IMR-90 (cell line): ENCODE measurements at regions not wholly inside any gene's neighbourhood (a gene's known extent, or its start where the extent isn't known, plus 50 kb on each side); places are given as distances from the start of the nearest gene placed in this dataset.

Experiments used
- ATAC-seq: fragments of 200-7000 bp; cut with Tn5 transposase; 2 replicates; pipeline ENCODE4 v1.9.1; 2020; ENCODE audit warnings: low read depth, mild to moderate bottlenecking, moderate library complexity
- BruUV-seq: library from RNA; stranded (reverse); fragments of 400-500 nt; replicated peaks from 2 replicates; lab custom pipeline; 2021; lab: Mats Ljungman, UMichigan
- CTCF ChIA-PET: fragments of 300-600 bp; formaldehyde crosslinking; extraction: SDS; loops from one replicate; lab custom pipeline; 2021; ENCODE audit warnings: antibody characterized with exemption; lab: Yijun Ruan, JAX
- POLR2A ChIA-PET: fragments of 300-600 bp; sonication (Branson Sonifier 250); formaldehyde crosslinking; loops from one replicate; lab custom pipeline; 2022; ENCODE audit warnings: antibody characterized with exemption; ENCODE audit not compliant: unreplicated experiment; lab: Charles Lee
- DNase-seq: peaks from one replicate; pipeline ENCODE4 v3.0.0; 2013
- H2AFZ ChIP-seq: replicated peaks from 2 replicates; pipeline ENCODE3; 2013; ENCODE audit warnings: low read length, mild to moderate bottlenecking; ENCODE audit not compliant: poor library complexity
- H2AK5ac ChIP-seq: 2 replicates; pipeline ENCODE4 v1.6.1; 2013; ENCODE audit warnings: low read depth, low read length, inconsistent platforms
- H2AK9ac ChIP-seq: replicated peaks from 2 replicates; pipeline ENCODE3; 2013; ENCODE audit warnings: mild to moderate bottlenecking, low read depth, low read length, moderate library complexity; ENCODE audit not compliant: poor library complexity
- H2BK120ac ChIP-seq: 2 replicates; pipeline ENCODE4 v1.6.1; 2013; ENCODE audit warnings: low read depth, low read length, inconsistent platforms
- H2BK15ac ChIP-seq: 3 replicates; pipeline ENCODE4 v1.6.1; 2013; ENCODE audit warnings: low read depth, low read length, inconsistent platforms
- H2BK20ac ChIP-seq: 2 replicates; pipeline ENCODE4 v1.6.1; 2013; ENCODE audit warnings: low read depth, mild to moderate bottlenecking, inconsistent platforms, low read length, moderate library complexity
- H2BK5ac ChIP-seq: 2 replicates; pipeline ENCODE4 v1.6.1; 2013; ENCODE audit warnings: mild to moderate bottlenecking, low read depth, low read length, inconsistent platforms; ENCODE audit not compliant: poor library complexity, severe bottlenecking
- H3K14ac ChIP-seq: replicated peaks from 2 replicates; pipeline ENCODE4 v1.6.1; 2013; ENCODE audit warnings: low read depth, low read length, inconsistent platforms
- H3K18ac ChIP-seq: 2 replicates; pipeline ENCODE4 v1.6.1; 2013; ENCODE audit warnings: low read depth, low read length, control low read depth
- H3K23ac ChIP-seq: 2 replicates; pipeline ENCODE4 v1.6.1; 2013; ENCODE audit warnings: low read depth, low read length, inconsistent platforms
- H3K27ac ChIP-seq: 2 replicates; pipeline ENCODE4 v1.5.1; 2013; ENCODE audit warnings: mild to moderate bottlenecking, control low read depth, low read length; ENCODE audit not compliant: insufficient read depth
- H3K27me3 ChIP-seq: 2 replicates; pipeline ENCODE4 v1.6.1; 2013; ENCODE audit warnings: low read length; ENCODE audit not compliant: control insufficient read depth, insufficient read depth
- H3K36me3 ChIP-seq: 2 replicates; pipeline ENCODE4 v1.6.1; 2013; ENCODE audit warnings: low read length, mixed read lengths; ENCODE audit not compliant: control insufficient read depth, insufficient read depth
- H3K4ac ChIP-seq: 2 replicates; pipeline ENCODE4 v1.6.1; 2013; ENCODE audit warnings: low read depth, low read length, inconsistent platforms
- H3K4me1 ChIP-seq: 2 replicates; pipeline ENCODE4 v1.6.1; 2013; ENCODE audit warnings: low read length, mixed read lengths; ENCODE audit not compliant: control insufficient read depth, insufficient read depth
- H3K4me2 ChIP-seq: 2 replicates; pipeline ENCODE4 v1.6.1; 2013; ENCODE audit warnings: low read depth, mild to moderate bottlenecking, control low read depth, low read length, moderate library complexity
- H3K4me3 ChIP-seq: 2 replicates; pipeline ENCODE4 v1.5.1; 2013; ENCODE audit warnings: low read depth, mild to moderate bottlenecking, control low read depth, low read length, moderate library complexity; ENCODE audit not compliant: insufficient read depth
- H3K56ac ChIP-seq: 2 replicates; pipeline ENCODE4 v1.6.1; 2013; ENCODE audit warnings: low read length, inconsistent platforms; ENCODE audit not compliant: insufficient read depth; ENCODE audit errors: extremely low read depth
- H3K79me1 ChIP-seq, 2 experiments: 2 replicates each; pipeline ENCODE4 v1.6.1; 2013; ENCODE audit warnings: low read length in 2 of 2, inconsistent platforms in 1 of 2, low read depth in 1 of 2
- H3K9ac ChIP-seq: 2 replicates; pipeline ENCODE4 v1.6.1; 2013; ENCODE audit warnings: low read depth, low read length, control low read depth
- H3K9me1 ChIP-seq: 2 replicates; pipeline ENCODE4 v1.6.1; 2013; ENCODE audit warnings: low read length, inconsistent platforms; ENCODE audit not compliant: insufficient read depth
- H3K9me3 ChIP-seq: 2 replicates; pipeline ENCODE4 v1.6.1; 2013; ENCODE audit warnings: low read length; ENCODE audit not compliant: control insufficient read depth, insufficient read depth
- H4K20me1 ChIP-seq: 2 replicates; pipeline ENCODE4 v1.6.1; 2013; ENCODE audit warnings: low read length, inconsistent platforms; ENCODE audit not compliant: insufficient read depth
- H4K5ac ChIP-seq: 2 replicates; pipeline ENCODE4 v1.6.1; 2013; ENCODE audit warnings: mild to moderate bottlenecking, low read depth, low read length, control low read depth
- H4K8ac ChIP-seq, 2 experiments: 2 replicates each; pipeline ENCODE4 v1.6.1; 2013; ENCODE audit warnings: low read depth in 2 of 2, low read length in 2 of 2, control low read depth in 1 of 2, inconsistent platforms in 1 of 2
- H4K91ac ChIP-seq: 2 replicates; pipeline ENCODE4 v1.6.1; 2013; ENCODE audit warnings: low read depth, low read length, inconsistent platforms; ENCODE audit not compliant: insufficient read depth
- CEBPB ChIP-seq: IDR thresholded peaks from 2 replicates; pipeline ENCODE4 v1.6.1; 2012; ENCODE audit warnings: low read depth, low read length, improper control_type of control experiment
- CHD1 ChIP-seq: IDR thresholded peaks from 2 replicates; pipeline ENCODE4 v1.6.1; 2012; ENCODE audit warnings: low read depth, low read length, improper control_type of control experiment
- ELK1 ChIP-seq: fragments of 150-350 bp; IDR thresholded peaks from 2 replicates; pipeline ENCODE4 v1.6.1; 2016; ENCODE audit warnings: low read depth, mild to moderate bottlenecking, low read length, moderate library complexity, borderline replicate concordance
- FOS ChIP-seq: fragments of 150-350 bp; IDR thresholded peaks from 2 replicates; pipeline ENCODE4 v1.6.1; 2016; ENCODE audit warnings: low read depth, low read length
- MAFK ChIP-seq: IDR thresholded peaks from 2 replicates; pipeline ENCODE4 v1.6.1; 2012; ENCODE audit warnings: low read depth, low read length, improper control_type of control experiment
- MAZ ChIP-seq: IDR thresholded peaks from 2 replicates; pipeline ENCODE4 v1.6.1; 2012; ENCODE audit warnings: low read depth, mild to moderate bottlenecking, low read length, improper control_type of control experiment, moderate library complexity, borderline replicate concordance
- MXI1 ChIP-seq: IDR thresholded peaks from 2 replicates; pipeline ENCODE4 v1.6.1; 2012; ENCODE audit warnings: low read depth, mild to moderate bottlenecking, low read length, moderate library complexity, borderline replicate concordance
- NFE2L2 ChIP-seq: fragments of 150-350 bp; IDR thresholded peaks from 2 replicates; pipeline ENCODE4 v1.6.1; 2016; ENCODE audit warnings: low read depth, mild to moderate bottlenecking, low read length
- POLR2A ChIP-seq: IDR thresholded peaks from 2 replicates; pipeline ENCODE4 v1.6.1; 2012; ENCODE audit warnings: mild to moderate bottlenecking, low read depth, low read length
- RCOR1 ChIP-seq: IDR thresholded peaks from 2 replicates; pipeline ENCODE4 v1.6.1; 2012; ENCODE audit warnings: mild to moderate bottlenecking, low read length, improper control_type of control experiment; ENCODE audit not compliant: insufficient replicate concordance
- RFX5 ChIP-seq: IDR thresholded peaks from 2 replicates; pipeline ENCODE4 v1.8.0; 2012; ENCODE audit warnings: low read depth, mild to moderate bottlenecking, low read length, moderate library complexity
- SMC3 ChIP-seq: fragments of 150-350 bp; IDR thresholded peaks from 2 replicates; pipeline ENCODE4 v1.6.1; 2016; ENCODE audit warnings: low read depth, mild to moderate bottlenecking, antibody characterized with exemption, low read length, moderate library complexity
- WGBS, 2 experiments: methylation state at CpG; one replicate each; pipeline versions ENCODE4 v1.1.5 to v1.1.7; 2013; ENCODE audit warnings: missing lambda C conversion rate in 2 of 2; ENCODE audit not compliant: insufficient read length in 1 of 2; ENCODE audit errors: extremely low coverage in 2 of 2; 5-methylcytosine and 5-hydroxymethylcytosine counted together
- dilution Hi-C: fragments of 300-500 bp; cut with HindIII; formaldehyde crosslinking; loops from one replicate; pipeline ENCODE4 v1.14.3; 2018; ENCODE audit warnings: low sequenced_read_pairs; ENCODE audit not compliant: unreplicated experiment
- in situ Hi-C: fragments of 300-500 bp; cut with MboI; formaldehyde crosslinking; loops from 3 replicates; pipeline ENCODE4 v1.14.3; 2019; ENCODE audit warnings: low sequenced_read_pairs, inconsistent platforms, mixed read lengths
- intact Hi-C: fragments of 100-400 bp; cut with micrococcal nuclease; formaldehyde crosslinking; loops from 2 replicates; pipeline ENCODE4 v1.10.0; 2022

- ATAC-seq, result no peak
- TF ChIP-seq CEBPB (no peak), MAZ (no peak), RFX5 (no peak), MXI1 (no peak), POLR2A (no peak), MAFK (no peak), RCOR1 (no peak), SMC3 (no peak), NFE2L2 (no peak), FOS (no peak), ELK1 (no peak), CHD1 (no peak)
- Histone ChIP-seq H2BK20ac (no peak overlapping the region), H4K91ac (no peak overlapping the region), H4K20me1 (no peaks in the 10 kb centered on the region), H3K4ac (no peak overlapping the region), H2AK5ac (no peak overlapping the region), H3K79me1 (no peaks in the 10 kb centered on the region), H2BK5ac (no peak overlapping the region), H3K27ac (no peak overlapping the region), H3K18ac (no peak overlapping the region), H2BK120ac (no peak overlapping the region), H2AFZ (no peak overlapping the region), H2AK9ac (no peak overlapping the region), H2BK15ac (no peak overlapping the region), H3K4me3 (no peak overlapping the region), H3K23ac (no peak overlapping the region), H3K27me3 (no peaks in the 10 kb centered on the region), H3K9me1 (no peaks in the 10 kb centered on the region), H3K9me3 (no peaks in the 10 kb centered on the region; the same call in 1 of the 2 replicates), H3K9ac (no peak overlapping the region), H4K8ac (no peak overlapping the region), H3K4me2 (no peak overlapping the region), H4K5ac (no peak overlapping the region), H3K56ac (no peak overlapping the region), H3K14ac (no peak overlapping the region), H3K4me1 (no peaks in the 10 kb centered on the region), H3K36me3 (no peaks in the 10 kb centered on the region)
- ChIA-PET CTCF (no interaction called here), POLR2A (no interaction called here)
- WGBS, 2 experiments, result no CpG with 5 or more reads among the region's 1 CpG
- dilution Hi-C loops (no loop called here), intact Hi-C loops (no loop called here), in situ Hi-C loops (no loop called here)
- DNase-seq, result no peak
- no TSS peak for BruUV-seq
Observed at GRCh38 chr1:238914346-238914745, 472.0 kb upstream of the CHRM3 start.
